ENCODE measurements at regions not wholly inside any gene's neighbourhood (a gene's known extent, or its start where the extent isn't known, plus 50 kb on each side); places are given as distances from the start of the nearest gene placed in this dataset.
"Not testable (repeated sequence)": the region's sequence is repeated elsewhere in the genome, so short reads cannot be mapped to it uniquely, and the experiment has no call there.

- no peak for DNase-seq
Observed at GRCh38 chr1:93773049-93773838, 91.6 kb upstream of the BCAR3 start.

- no peak for DNase-seq
Observed at GRCh38 chr1:93771843-93772242, 90.2 kb upstream of the BCAR3 start.

DNA sequence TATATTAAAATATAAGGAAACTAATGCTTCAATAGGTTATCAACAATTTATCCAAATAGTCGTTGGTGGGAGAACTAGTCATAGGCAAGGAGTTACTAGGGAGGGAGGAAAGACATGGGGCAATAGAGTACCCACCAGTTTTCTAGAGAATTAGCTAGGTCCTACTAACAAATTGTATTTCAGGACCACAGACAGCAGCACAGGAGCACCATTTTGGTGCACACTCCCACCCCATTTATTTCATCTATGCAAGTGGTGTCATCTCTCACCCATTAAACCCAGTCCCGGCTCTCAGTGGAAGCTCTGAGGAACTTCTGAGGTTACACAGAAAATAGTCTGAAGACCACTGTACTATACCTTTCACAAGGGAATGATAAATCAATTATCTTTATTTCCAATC lies 89.0 kb upstream of the BCAR3 start:
- DNase-seq = no peak

- DNase-seq = no peak
Observed at GRCh38 chr1:93769777-93770176, 88.1 kb upstream of the BCAR3 start.

DNA sequence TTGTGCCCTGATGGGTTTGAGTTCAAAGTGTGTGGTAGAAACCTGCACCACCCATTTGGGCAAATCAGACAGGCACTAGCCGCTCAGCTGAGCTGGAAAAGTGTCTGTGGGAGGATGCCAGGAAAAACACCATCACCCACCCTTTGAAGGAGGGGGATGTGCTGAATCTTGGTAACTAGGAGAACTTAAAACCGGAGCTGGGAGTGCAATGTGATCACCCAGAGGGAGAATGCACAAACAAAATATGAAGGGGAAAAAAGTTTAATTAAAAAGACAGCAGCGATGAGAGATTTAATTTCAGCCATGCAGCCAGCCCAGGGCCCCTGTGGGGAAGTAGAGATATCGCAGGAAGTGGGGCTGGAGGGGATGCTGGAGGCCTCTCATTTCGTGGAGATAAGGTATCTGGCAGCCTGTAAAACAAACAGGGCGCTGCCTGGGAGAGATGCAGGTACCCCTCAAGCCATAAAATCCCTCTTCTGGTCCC lies 86.8 kb upstream of the BCAR3 start:
- no peak for DNase-seq

GRCh38 chr1:93766451-93766850 lies 84.8 kb upstream of the BCAR3 start:
- DNase-seq = no peak

GRCh38 chr1:93765099-93765498 lies 83.5 kb upstream of the BCAR3 start:
- no peak for DNase-seq

DNA sequence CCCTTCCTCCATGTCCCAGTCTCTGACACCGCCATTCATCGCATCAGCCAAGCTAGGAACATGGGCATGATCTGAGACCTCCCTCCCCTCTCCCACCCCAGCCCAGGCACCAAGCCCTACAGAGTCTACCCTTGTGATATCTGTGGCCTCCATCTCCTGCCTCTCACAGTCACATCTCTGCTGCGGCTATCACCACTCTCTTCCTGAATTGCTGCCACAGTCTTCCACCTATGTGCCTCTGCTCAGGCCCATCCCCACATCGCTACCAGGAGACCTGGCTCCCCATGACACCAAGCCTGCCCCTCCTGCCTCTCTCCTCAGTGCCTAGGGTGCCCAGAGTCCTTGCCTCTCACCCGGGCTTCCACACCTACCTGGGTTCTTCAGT lies 82.7 kb upstream of the BCAR3 start:
- no peak for DNase-seq

DNA sequence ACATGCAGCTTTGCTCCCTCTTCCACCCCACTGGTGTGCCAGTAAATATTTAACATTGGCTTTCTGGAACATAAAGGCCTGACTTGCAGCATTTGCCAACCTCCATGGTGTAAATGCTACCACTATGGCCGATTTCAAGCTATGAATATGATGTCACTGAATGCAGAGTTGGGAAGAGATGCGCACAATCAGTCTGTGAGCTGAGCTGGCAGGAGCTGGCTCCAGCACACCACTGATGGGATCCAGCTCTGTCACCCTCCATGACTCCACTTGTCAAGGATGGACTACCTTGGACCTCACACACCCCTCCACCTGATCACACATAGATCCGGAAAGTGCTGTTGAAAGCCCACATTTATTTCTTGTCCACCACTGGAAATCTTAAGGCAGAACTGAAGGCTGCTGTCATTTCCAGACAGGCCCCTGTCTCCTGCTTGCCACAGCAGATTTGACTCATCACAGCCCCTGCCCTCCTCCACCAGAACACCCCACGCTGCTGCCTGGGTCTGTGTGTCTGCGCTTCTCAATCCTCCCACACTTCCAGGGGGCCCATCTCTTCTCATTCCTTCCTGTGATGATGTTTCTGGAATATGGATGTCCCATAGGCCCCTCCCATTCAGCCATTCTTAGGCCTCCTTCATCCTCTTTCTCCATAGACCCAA lies 82.2 kb upstream of the BCAR3 start:
- DNase-seq = no peak

GRCh38 chr1:93758842-93759515 lies 77.3 kb upstream of the BCAR3 start:
- peak; percentile 71 for DNase-seq

- no peak for DNase-seq
Observed at GRCh38 chr1:93757256-93758036, 75.8 kb upstream of the BCAR3 start.

DNA sequence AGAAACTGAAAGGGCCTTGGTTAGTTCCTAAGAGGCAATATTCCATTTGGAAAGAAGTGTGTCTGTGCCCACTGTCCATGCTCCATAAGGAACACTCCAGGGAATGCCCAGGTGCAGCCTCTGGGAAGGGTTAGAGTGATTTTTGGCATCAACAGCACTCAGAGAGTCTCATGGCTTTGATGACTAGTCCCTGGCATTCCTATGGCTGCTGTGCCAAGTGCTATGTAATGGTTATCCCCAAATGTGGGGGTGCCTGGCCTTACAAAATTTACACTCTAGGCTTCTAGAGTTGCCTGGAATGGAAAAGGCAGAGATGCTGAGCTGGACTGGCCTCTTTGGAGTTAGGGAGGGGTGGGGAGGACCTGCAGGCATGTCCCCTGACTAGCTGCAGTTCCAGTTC lies 75.0 kb upstream of the BCAR3 start:
- no peak for DNase-seq

DNA sequence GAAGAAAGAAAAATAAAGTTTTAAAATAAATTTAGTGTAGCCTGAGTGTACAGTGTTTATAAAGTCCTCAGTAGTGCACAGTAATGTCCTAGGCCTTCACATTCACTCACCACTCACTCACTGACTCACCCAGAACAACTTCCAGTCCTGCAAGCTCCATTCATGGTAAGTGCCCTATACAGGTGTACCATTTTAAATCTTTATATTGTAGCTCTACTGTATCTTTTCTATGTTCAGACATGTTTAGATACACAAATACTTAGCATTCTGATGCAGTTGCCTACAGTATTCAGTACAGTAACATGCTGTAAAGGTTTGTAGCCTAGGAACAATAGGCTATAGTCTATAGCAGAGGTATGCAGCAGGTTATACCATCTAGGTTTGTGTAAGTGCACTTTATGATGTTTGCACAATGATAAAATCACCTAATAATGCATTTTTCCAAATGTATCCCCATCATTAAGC lies 73.6 kb upstream of the BCAR3 start:
- not testable (repeated sequence) for DNase-seq

DNA sequence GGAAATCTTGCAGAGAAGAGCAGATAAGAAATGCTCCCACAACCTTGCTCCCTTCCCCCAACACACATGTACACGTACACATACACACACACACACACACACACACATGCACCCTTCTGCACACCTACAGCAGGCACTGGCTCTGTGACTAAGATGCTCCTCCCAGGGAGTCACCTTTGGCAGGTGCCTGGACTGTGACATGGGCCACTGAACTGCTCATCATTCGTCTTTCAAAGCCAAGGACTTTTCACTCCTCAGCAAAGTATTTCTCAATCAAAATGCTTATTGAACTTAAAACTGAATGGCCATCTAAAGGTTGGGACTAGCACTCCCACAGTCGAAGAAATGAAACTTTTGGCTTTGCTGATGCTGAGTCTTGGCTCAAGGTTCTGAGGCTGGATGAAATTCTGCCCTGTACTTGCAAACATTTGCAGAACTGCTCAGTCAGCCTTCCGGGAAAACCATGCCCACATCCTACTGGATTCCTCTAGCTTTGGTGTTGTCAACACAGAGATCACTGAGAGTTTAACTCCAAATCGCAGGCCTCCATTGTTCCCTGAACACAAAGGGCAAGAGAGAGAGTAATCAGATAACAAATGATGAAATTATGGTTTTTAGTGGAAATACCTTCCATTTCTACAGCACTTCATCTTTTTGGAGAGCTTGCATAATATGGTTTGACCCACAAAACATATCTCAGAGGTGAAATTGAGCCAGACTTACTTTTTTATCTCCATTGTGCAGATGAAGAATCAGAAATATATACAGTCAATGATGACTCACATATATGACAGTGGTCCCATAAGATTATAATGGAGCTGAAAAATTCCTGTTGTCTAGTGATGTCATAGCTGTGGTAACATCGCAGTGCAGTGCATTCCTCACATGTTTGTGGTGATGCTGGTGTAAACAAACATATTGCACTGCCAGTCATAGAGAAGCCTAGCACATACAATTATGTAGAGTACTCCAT lies 72.4 kb upstream of the BCAR3 start:
- peak; percentile 89 for DNase-seq

GRCh38 chr1:93751377-93752250 lies 70.0 kb upstream of the BCAR3 start:
- no peak for DNase-seq

- no peak for DNase-seq
Observed at GRCh38 chr1:93750955-93751354, 69.3 kb upstream of the BCAR3 start.

DNA sequence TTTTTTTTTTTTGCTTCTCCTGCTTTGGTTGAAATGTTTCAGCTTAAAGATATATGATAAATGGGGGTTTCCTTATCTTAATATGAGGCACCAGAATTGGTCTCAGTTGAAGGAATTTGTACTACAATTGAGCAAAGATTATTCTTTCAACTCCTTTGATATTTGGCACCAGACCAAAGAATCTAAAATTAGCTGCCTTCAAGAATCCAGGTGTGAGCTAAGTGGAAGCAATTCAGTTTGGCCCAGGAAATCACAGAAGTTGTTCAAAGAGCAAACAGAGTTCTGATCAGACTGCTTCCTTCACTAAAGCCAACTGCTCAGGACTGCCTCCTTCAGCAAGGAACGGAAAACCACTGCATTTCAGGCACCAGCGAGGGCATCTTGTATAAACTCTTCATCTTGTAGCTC lies 68.3 kb upstream of the BCAR3 start:
- DNase-seq = no peak

DNA sequence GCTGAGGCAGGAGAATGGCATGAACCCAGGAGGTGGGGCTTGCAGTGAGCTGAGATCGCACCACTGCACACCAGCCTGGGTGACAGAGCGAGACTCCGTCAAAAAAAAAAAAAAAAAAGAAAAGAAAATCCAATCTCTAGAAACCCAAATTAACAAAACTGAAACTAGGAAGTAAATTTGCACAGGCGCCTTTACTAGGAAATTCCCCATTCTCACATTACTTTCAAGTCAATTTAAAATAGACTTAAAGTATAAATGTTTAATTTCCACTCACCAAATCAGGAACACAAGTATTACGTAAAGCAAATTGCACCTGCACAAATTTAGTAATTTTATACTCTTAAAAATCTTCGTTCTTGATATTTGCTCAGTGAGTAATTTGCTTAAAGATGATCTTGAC lies 67.8 kb upstream of the BCAR3 start:
- no peak for DNase-seq

GRCh38 chr1:93746021-93746812 lies 64.6 kb upstream of the BCAR3 start:
- no peak for DNase-seq
